OCI-LY3 (cell line): ENCODE measurements at regions not wholly inside any gene's neighbourhood (a gene's known extent, or its start where the extent isn't known, plus 50 kb on each side); places are given as distances from the start of the nearest gene placed in this dataset.
A peak's percentile ranks its signal among the peaks of the same experiment; 100 is the strongest.

Source experiments
- H2AFZ ChIP-seq: fragments of 200-600, 300-600 bp; shearing (Covaris generic); 2 replicates; pipeline ENCODE4 v1.6.0; 2014; ENCODE audit warnings: antibody characterized with exemption, low read depth, low read length
- H3K27ac ChIP-seq: fragments of 200-600, 300-600 bp; sonication (generic); 2 replicates; pipeline ENCODE4 v1.5.1; 2014; ENCODE audit warnings: mild to moderate bottlenecking, low read length, moderate library complexity, mixed read lengths
- H3K27me3 ChIP-seq: fragments of 200-600, 300-600 bp; sonication (generic); 2 replicates; pipeline ENCODE4 v1.6.1; 2014; ENCODE audit warnings: low read depth, low read length, mixed read lengths
- H3K36me3 ChIP-seq: fragments of 200-600, 300-600 bp; sonication (generic); replicated peaks from 2 replicates; pipeline ENCODE3; 2014; ENCODE audit warnings: low read depth, low read length, mixed read lengths
- H3K4me1 ChIP-seq: fragments of 300-600, 200-600 bp; sonication (generic); 2 replicates; pipeline ENCODE4 v1.6.1; 2014; ENCODE audit warnings: low read length, mixed read lengths
- H3K4me2 ChIP-seq: fragments of 200-600, 300-600 bp; sonication (generic); 2 replicates; pipeline ENCODE4 v1.6.1; 2014; ENCODE audit warnings: low read length, mixed read lengths
- H3K4me3 ChIP-seq: fragments of 300-600, 200-600 bp; sonication (generic); 2 replicates; pipeline ENCODE4 v1.5.1; 2014; ENCODE audit warnings: antibody characterized with exemption, mild to moderate bottlenecking, low read length, moderate library complexity
- H3K79me2 ChIP-seq: fragments of 300-600, 200-600 bp; shearing (Covaris generic); 2 replicates; pipeline ENCODE4 v1.6.1; 2014; ENCODE audit warnings: mild to moderate bottlenecking, low read length, mixed read lengths
- H3K9ac ChIP-seq: fragments of 300-600, 200-600 bp; shearing (Covaris generic); 2 replicates; pipeline ENCODE4 v1.6.0; 2014; ENCODE audit warnings: mild to moderate bottlenecking, low read length, moderate library complexity
- H3K9me3 ChIP-seq: fragments of 200-600, 300-600 bp; shearing (Covaris generic); 2 replicates; pipeline ENCODE4 v1.6.1; 2014; ENCODE audit warnings: low read length, mixed read lengths; ENCODE audit not compliant: insufficient read depth
- H4K20me1 ChIP-seq: fragments of 200-600, 300-600 bp; sonication (generic); 2 replicates; pipeline ENCODE4 v1.6.1; 2016; ENCODE audit warnings: low read length, mixed read lengths; ENCODE audit not compliant: insufficient read depth
- EZH2phosphoT487 ChIP-seq: fragments of 200-600 bp; shearing (Covaris generic); IDR thresholded peaks from 2 replicates; pipeline ENCODE4 v1.6.1; 2018; ENCODE audit warnings: antibody characterized with exemption, mixed run types, low read depth
- TF ChIP-seq, protein P1 (sequence below): fragments of 200-600, 300-600 bp; sonication (generic); IDR thresholded peaks from 2 replicates; pipeline ENCODE4 v1.5.1; 2014; ENCODE audit warnings: antibody characterized with exemption, low read length, low read depth

DNA sequence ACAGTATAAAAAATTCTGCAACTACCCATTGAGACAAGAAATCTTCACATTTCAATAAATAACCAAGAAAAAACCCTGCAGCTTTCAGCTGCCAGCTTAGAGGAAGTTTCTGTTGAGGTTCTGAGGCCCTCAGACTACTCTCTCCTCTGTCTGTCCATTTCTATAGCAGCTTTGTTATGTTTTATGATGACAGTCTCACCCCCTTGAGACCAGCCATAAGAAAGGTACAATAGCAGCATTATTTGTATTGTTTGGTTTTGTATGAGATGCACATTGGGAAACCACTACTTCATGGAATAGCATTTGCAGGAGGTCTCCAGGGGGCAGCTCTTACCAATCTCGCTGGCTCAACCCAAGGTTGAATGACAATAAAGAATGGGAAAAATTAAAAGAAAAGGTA is 334.6 kb upstream of the VRK2 start:
- Histone ChIP-seq H2AFZ (no peak overlapping the region), H3K79me2 (no peaks in the 10 kb centered on the region), H3K27me3 (no peaks in the 10 kb centered on the region), H3K9me3 (no peaks in the 10 kb centered on the region), H3K9ac (no peak overlapping the region), H3K27ac (no peak overlapping the region), H3K36me3 (no peaks in the 10 kb centered on the region), H3K4me3 (no peak overlapping the region), H4K20me1 (no peaks in the 10 kb centered on the region), H3K4me1 (no peaks in the 10 kb centered on the region), H3K4me2 (no peak overlapping the region)
- TF ChIP-seq, protein P1, sequence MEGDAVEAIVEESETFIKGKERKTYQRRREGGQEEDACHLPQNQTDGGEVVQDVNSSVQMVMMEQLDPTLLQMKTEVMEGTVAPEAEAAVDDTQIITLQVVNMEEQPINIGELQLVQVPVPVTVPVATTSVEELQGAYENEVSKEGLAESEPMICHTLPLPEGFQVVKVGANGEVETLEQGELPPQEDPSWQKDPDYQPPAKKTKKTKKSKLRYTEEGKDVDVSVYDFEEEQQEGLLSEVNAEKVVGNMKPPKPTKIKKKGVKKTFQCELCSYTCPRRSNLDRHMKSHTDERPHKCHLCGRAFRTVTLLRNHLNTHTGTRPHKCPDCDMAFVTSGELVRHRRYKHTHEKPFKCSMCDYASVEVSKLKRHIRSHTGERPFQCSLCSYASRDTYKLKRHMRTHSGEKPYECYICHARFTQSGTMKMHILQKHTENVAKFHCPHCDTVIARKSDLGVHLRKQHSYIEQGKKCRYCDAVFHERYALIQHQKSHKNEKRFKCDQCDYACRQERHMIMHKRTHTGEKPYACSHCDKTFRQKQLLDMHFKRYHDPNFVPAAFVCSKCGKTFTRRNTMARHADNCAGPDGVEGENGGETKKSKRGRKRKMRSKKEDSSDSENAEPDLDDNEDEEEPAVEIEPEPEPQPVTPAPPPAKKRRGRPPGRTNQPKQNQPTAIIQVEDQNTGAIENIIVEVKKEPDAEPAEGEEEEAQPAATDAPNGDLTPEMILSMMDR, result no peak
- no peak for TF ChIP-seq EZH2phosphoT487

DNA sequence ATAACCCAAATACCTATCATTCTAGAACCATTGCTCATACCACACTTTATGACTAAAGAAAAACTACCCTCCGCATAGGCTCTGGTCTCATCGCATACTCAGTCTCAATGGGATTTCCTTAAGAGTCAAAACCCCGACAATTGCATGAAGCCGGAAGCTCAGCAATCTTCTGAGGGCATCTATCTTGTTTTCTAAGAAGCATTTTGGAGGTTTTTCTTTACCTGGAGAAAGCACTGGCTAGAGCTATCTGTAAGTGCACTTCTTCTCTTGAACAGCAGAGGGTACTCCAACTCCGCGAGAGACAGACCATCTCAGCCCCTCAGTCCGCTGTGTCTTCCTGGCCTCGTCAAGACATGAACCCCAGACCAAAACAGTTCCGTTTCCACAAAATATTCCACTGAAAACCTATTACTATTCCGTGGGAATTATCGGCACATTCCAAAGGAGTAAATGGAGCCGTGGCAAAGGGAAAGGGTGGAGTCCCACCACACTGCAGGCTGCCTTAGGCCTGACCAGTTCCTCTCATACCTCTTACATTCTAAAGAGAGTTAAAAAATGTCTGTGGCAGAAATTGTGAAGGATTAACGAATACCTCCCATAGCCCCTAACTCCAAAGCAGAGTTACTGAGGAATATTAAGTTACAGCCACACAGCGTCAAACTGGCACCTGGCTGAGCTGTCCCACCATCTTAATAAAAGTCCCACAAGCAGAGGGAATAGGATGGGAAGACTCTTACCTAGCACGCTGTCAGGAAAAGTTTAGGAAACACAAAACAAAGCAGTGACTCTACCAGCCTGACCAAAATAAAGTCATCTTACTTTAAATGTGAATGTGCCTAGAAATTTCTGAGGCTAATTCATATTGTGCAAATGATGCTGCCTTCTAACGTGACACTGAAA is 325.6 kb upstream of the VRK2 start:
- H3K27ac ChIP-seq, result no peak overlapping the region
- H3K4me2 ChIP-seq, result peak overlapping the region; percentile 67
- H3K4me1 ChIP-seq, result no peaks in the 10 kb centered on the region
- no peaks in the 10 kb centered on the region for H4K20me1 ChIP-seq
- no peaks in the 10 kb centered on the region for H3K27me3 ChIP-seq
- no peaks in the 10 kb centered on the region for H3K79me2 ChIP-seq
- H3K36me3 ChIP-seq, result no peaks in the 10 kb centered on the region
- H3K9me3 ChIP-seq, result no peaks in the 10 kb centered on the region
- TF ChIP-seq, protein P1, result peak; percentile 54
- TF ChIP-seq EZH2phosphoT487, result no peak
- peak overlapping the region; percentile 52; the same call in 1 of the 2 replicates for H2AFZ ChIP-seq
- H3K4me3 ChIP-seq, result peak overlapping the region; percentile 59
- no peak overlapping the region for H3K9ac ChIP-seq

DNA sequence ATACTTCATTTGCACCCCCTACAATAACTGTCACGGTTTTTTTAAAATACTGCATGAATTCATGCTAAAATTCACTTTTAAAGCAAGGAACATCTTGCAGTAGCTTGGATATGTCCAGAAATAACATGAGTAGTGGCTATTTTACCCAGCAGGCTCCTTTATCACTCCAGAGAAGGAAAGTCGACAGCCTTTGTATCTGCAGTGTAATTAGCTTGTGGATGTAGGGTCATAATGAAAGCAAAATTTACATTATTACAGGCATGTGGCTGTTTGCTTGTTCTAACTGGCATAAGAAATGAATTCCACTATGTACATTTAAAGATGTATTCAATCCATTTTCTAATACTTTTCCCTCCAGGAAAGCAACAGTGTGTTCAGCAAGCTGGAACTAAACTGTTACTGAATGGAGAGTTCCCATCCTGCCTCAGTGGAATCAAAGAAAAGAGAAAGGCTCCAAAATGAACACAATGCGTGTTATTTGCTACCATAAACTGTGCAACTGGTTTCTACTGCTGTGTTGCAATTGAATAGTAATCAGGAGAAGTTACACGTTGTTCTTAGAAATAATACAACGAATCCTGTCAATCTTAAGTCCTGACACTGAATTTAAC is 321.2 kb upstream of the VRK2 start:
- TF ChIP-seq, protein P1, result no peak
- no peak for TF ChIP-seq EZH2phosphoT487
- Histone ChIP-seq H3K27me3 (no peaks in the 10 kb centered on the region), H3K4me1 (no peaks in the 10 kb centered on the region), H3K4me2 (no peak overlapping the region), H3K4me3 (no peak overlapping the region), H4K20me1 (no peaks in the 10 kb centered on the region), H3K27ac (no peak overlapping the region), H3K9ac (no peak overlapping the region), H2AFZ (no peak overlapping the region), H3K79me2 (no peaks in the 10 kb centered on the region), H3K36me3 (no peaks in the 10 kb centered on the region), H3K9me3 (no peaks in the 10 kb centered on the region)

DNA sequence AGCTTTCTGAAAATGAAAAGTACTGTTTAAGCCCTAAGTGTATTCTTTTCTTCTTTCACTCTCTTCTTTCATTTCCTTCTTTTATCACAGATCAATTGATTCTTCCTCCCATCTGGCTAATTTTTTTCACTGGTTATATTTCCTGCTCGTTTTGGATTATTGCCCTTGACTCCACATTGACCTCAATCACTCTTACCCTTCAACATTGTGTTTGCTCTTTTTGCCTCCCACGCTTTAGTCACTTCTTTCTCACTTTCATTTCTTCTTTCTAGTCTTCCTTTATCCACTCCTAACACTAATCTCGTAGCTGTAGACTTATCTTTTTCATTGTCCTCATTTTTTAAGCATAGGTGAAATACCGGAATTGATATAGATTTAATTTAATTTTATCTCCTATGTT is 320.3 kb upstream of the VRK2 start:
- H3K4me2 ChIP-seq, result no peak overlapping the region
- no peaks in the 10 kb centered on the region for H3K4me1 ChIP-seq
- H3K4me3 ChIP-seq, result no peak overlapping the region
- TF ChIP-seq, protein P1, result no peak
- no peak for TF ChIP-seq EZH2phosphoT487
- H2AFZ ChIP-seq, result no peak overlapping the region
- no peak overlapping the region for H3K27ac ChIP-seq
- H3K36me3 ChIP-seq, result no peaks in the 10 kb centered on the region
- no peaks in the 10 kb centered on the region for H3K79me2 ChIP-seq
- no peaks in the 10 kb centered on the region for H3K9me3 ChIP-seq
- H3K9ac ChIP-seq, result no peak overlapping the region
- H4K20me1 ChIP-seq, result no peaks in the 10 kb centered on the region
- H3K27me3 ChIP-seq, result no peaks in the 10 kb centered on the region
